RWPE1 (cell line): ENCODE measurements at regions not wholly inside any gene's neighbourhood (a gene's known extent, or its start where the extent isn't known, plus 50 kb on each side); places are given as distances from the start of the nearest gene placed in this dataset.

ENCODE experiments used
- CTCF ChIA-PET: fragments of 350-600 bp; sonication (Branson Sonifier 250); formaldehyde crosslinking; extraction: SDS; loops from one replicate; lab custom pipeline; 2021; lab: Yijun Ruan, JAX
- POLR2A ChIA-PET: fragments of 400-600 bp; formaldehyde crosslinking; extraction: SDS; loops from one replicate; lab custom pipeline; 2020; ENCODE audit warnings: antibody characterized with exemption; ENCODE audit not compliant: low non-redundant PET; lab: Yijun Ruan, JAX
- DNase-seq: peaks from one replicate; pipeline ENCODE4 v3.0.0; 2012; ENCODE audit warnings: low spot score
- H3K27ac ChIP-seq: fragments of 450-650 bp; 2 replicates; pipeline ENCODE4 v1.5.1; 2017
- TF ChIP-seq, protein P1 (sequence below): fragments of 450-650 bp; conservative IDR thresholded peaks from 2 replicates; pipeline ENCODE4 v1.5.1; 2017; ENCODE audit warnings: low read depth, mild to moderate bottlenecking

DNA sequence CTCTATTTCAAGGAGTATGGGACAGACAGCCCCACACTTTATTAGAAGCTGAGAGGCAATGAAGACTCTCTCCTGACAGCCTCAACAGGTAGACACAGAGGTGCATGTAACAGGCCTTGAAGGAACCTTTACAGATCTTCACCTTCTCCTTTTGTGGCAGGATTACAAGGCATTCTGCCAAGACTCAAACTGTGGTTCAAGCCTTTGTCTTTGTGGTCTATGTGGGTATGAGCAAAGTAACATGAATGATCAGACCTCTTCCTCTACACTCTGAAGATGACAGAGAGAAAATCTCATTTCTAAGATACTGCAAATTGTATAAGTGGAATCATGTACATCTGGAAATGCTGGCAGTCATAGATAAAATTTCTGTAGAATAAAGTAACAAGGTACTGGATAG is 346.9 kb downstream of the CDH9 start:
- no peak for DNase-seq
- ChIA-PET POLR2A (no interaction called here), CTCF (interaction anchor here (2.0 kb wide), 1 partner anchor 10 kb away, joined by 6 read pairs; no protein-coding TSS in a partner anchor)

DNA sequence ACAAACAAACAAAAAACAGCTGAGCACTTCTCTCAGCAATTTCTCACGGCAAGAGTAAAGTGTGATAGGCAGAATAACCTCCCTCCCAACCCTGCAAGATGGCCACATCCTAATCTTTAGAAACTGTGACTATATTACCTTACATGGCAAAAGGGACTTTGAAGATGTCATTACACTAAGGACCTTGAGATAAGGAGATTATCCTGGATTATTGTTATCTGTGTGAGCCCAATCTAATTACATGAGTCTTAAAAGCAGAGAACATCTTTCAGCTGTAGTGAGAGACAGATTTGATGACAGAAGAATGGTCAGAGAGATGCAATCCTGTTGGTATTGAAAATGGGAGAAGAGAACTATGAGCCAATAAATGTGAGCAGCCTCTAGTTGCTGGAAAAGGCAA is 347.9 kb downstream of the CDH9 start:
- ChIA-PET CTCF (no interaction called here), POLR2A (no interaction called here)
- no peak for DNase-seq
- TF ChIP-seq, protein P1, sequence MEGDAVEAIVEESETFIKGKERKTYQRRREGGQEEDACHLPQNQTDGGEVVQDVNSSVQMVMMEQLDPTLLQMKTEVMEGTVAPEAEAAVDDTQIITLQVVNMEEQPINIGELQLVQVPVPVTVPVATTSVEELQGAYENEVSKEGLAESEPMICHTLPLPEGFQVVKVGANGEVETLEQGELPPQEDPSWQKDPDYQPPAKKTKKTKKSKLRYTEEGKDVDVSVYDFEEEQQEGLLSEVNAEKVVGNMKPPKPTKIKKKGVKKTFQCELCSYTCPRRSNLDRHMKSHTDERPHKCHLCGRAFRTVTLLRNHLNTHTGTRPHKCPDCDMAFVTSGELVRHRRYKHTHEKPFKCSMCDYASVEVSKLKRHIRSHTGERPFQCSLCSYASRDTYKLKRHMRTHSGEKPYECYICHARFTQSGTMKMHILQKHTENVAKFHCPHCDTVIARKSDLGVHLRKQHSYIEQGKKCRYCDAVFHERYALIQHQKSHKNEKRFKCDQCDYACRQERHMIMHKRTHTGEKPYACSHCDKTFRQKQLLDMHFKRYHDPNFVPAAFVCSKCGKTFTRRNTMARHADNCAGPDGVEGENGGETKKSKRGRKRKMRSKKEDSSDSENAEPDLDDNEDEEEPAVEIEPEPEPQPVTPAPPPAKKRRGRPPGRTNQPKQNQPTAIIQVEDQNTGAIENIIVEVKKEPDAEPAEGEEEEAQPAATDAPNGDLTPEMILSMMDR = no peak
- no peak overlapping the region for H3K27ac ChIP-seq

More for the DNA sequence above, 346.9 kb downstream of the CDH9 start:
- no peak overlapping the region for H3K27ac ChIP-seq
- TF ChIP-seq, protein P1 = no peak

DNA sequence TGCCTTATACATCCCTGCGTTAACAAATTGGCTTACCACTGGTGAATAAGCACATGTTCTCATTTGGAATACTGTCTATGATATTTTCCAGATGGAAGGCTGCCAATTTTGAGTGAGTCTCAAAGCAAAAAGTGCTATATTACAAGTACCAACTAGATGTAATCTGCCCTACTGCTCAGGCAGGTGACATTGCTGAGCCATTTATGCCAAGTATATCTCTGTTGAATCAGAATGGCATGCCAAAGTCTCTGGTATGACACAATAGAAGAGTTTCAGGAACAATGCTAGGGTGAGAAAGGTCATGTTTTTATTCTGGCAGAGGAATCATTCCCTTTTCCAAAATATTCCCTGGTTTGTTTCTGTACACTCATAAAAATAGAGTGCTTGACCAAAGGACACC is 356.5 kb downstream of the CDH9 start:
- no peak overlapping the region for H3K27ac ChIP-seq
- TF ChIP-seq, protein P1 = no peak
- CTCF ChIA-PET = no interaction called here
- POLR2A ChIA-PET = no interaction called here
- DNase-seq = no peak

DNA sequence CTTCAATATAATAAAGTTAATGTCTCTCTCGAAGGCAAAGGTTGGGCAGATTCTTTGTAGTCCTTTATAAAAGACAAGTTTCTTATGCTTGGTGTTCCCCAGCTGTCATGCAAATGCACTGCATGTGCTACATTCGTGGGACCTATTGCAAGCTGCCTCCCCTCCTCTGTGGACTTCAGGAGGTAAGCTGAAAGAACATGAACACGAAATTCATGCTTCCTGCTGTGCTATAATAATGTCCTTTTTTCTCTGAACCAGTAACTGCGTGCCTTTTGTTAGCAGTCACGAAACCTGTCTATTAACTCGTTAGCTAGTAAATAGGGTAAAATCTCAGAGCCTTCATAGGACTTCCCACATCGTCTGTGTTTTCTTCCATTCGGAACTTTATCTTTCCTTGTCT is 363.5 kb downstream of the CDH9 start:
- TF ChIP-seq, protein P1 = no peak
- H3K27ac ChIP-seq = no peak overlapping the region
- ChIA-PET CTCF (no interaction called here), POLR2A (no interaction called here)
- DNase-seq = no peak

DNA sequence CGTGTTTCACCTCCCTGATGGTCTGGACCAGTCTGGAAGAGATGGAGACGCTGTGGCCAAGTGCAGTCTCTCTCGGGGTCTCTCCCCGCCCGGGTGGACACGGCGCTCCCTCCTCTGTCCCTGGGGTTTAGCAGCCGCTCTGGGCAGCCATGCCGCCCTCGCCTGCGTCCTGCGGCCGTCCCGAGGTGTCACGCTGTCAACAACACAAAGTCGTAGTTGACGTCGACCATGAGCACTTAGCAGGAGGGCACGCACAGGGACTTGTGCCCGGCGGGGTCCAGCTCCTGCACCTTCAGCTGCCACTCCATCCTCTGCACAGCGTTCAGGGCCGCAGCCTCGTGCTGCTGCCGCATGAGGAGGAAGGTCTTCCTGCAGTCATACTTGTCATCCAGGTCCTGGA is 368.9 kb downstream of the CDH9 start:
- ChIA-PET CTCF (no interaction called here), POLR2A (no interaction called here)
- DNase-seq = no peak

DNA sequence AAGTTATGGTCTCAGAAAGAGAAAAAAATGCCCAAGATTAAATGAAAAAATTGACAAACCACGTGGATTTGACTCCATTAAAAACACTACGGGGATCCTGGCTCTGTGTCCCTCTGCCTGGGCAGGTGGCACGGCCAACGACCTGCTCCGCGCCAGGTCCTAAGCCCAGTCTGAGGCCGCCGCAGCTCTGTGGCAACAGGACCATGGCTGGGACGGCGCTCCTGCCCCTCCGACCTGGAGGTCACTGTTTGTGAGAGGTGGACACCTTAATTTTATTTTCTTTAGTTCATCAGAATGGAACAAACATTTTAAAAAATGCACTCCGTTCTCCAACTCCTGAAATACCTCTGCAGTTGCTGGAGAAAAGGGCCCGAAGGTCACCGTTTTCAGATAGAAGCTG is 369.4 kb downstream of the CDH9 start:
- no peak overlapping the region for H3K27ac ChIP-seq
- ChIA-PET CTCF (no interaction called here), POLR2A (no interaction called here)
- TF ChIP-seq, protein P1 = no peak
- no peak for DNase-seq

More for the DNA sequence above, 368.9 kb downstream of the CDH9 start:
- TF ChIP-seq, protein P1 = no peak
- no peak overlapping the region for H3K27ac ChIP-seq
